Non-pigmented ciliary epithelial cell (primary cell): ENCODE measurements at regions not wholly inside any gene's neighbourhood (a gene's known extent, or its start where the extent isn't known, plus 50 kb on each side); places are given as distances from the start of the nearest gene placed in this dataset.
"Not testable (repeated sequence)": the region's sequence is repeated elsewhere in the genome, so short reads cannot be mapped to it uniquely, and the experiment has no call there.

ENCODE experiments used
- DNase-seq: peaks from one replicate; pipeline ENCODE4 v3.0.0-alpha.2; 2010; ENCODE audit warnings: low read depth

GRCh38 chr4:177494791-177495190, 52.6 kb upstream of the AGA start:
- no peak for DNase-seq

GRCh38 chr4:177495626-177496025, 53.4 kb upstream of the AGA start:
- not testable (repeated sequence) for DNase-seq

- no peak for DNase-seq
Measured at GRCh38 chr4:177499537-177499936, 57.3 kb upstream of the AGA start.

GRCh38 chr4:177505171-177505615, 63.0 kb upstream of the AGA start:
- DNase-seq: no peak

GRCh38 chr4:177508662-177509061, 66.4 kb upstream of the AGA start:
- no peak for DNase-seq

GRCh38 chr4:177509226-177509745, 67.0 kb upstream of the AGA start:
- no peak for DNase-seq

- no peak for DNase-seq
Measured at GRCh38 chr4:177511611-177512010, 69.4 kb upstream of the AGA start.

- DNase-seq: no peak
Measured at GRCh38 chr4:177512646-177513045, 70.4 kb upstream of the AGA start.

- DNase-seq: no peak
Measured at GRCh38 chr4:177517862-177518261, 75.6 kb upstream of the AGA start.

GRCh38 chr4:177519481-177520260, 77.4 kb upstream of the AGA start:
- DNase-seq: peak; percentile 10

GRCh38 chr4:177528620-177529019, 86.4 kb upstream of the AGA start:
- no peak for DNase-seq

- no peak for DNase-seq
Measured at GRCh38 chr4:177530561-177530960, 88.3 kb upstream of the AGA start.

- no peak for DNase-seq
Measured at GRCh38 chr4:177532358-177532757, 90.1 kb upstream of the AGA start.

GRCh38 chr4:177534841-177535240, 92.6 kb upstream of the AGA start:
- not testable (repeated sequence) for DNase-seq

- no peak for DNase-seq
Measured at GRCh38 chr4:177546745-177547144, 104.5 kb upstream of the AGA start.

- DNase-seq: no peak
Measured at GRCh38 chr4:177547985-177548384, 105.7 kb upstream of the AGA start.

GRCh38 chr4:177555007-177555574, 112.9 kb upstream of the AGA start:
- no peak for DNase-seq

- DNase-seq: no peak
Measured at GRCh38 chr4:177557416-177557815, 115.2 kb upstream of the AGA start.

- no peak for DNase-seq
Measured at GRCh38 chr4:177558995-177559394, 116.8 kb upstream of the AGA start.

GRCh38 chr4:177562163-177562562, 119.9 kb upstream of the AGA start:
- no peak for DNase-seq

- no peak for DNase-seq
Measured at GRCh38 chr4:177562859-177563258, 120.6 kb upstream of the AGA start.

- DNase-seq: no peak
Measured at GRCh38 chr4:177566691-177567090, 124.5 kb upstream of the AGA start.

GRCh38 chr4:177568931-177569330, 126.7 kb upstream of the AGA start:
- no peak for DNase-seq

GRCh38 chr4:177569434-177569833, 127.2 kb upstream of the AGA start:
- DNase-seq: no peak
